ENCODE measurements at regions not wholly inside any gene's neighbourhood (a gene's known extent, or its start where the extent isn't known, plus 50 kb on each side); places are given as distances from the start of the nearest gene placed in this dataset.

- no peak for TF ChIP-seq TAF1 (IDR thresholded peaks at IDR 0.05; ENCODE audit: borderline replicate concordance, insufficient read depth, low read length)
- TF ChIP-seq POLR2AphosphoS5 (IDR thresholded peaks at IDR 0.05; ENCODE audit: low read depth, low read length): no peak
- no peak for TF ChIP-seq FOXP2 (optimal IDR thresholded peaks at IDR 0.05; ENCODE audit: borderline replicate concordance, extremely low read depth, extremely low read length, insufficient read depth)
- no peak for TF ChIP-seq SIN3A (IDR thresholded peaks at IDR 0.05; ENCODE audit: borderline replicate concordance, insufficient read depth, low read length)
- TF ChIP-seq REST (IDR thresholded peaks at IDR 0.05; ENCODE audit: insufficient read depth in 1 of 2, low read depth in 2 of 2, low read length in 2 of 2): no peak
Observed at GRCh38 chr2:15829091-15829801, 111.1 kb upstream of the MYCN start.

DNA sequence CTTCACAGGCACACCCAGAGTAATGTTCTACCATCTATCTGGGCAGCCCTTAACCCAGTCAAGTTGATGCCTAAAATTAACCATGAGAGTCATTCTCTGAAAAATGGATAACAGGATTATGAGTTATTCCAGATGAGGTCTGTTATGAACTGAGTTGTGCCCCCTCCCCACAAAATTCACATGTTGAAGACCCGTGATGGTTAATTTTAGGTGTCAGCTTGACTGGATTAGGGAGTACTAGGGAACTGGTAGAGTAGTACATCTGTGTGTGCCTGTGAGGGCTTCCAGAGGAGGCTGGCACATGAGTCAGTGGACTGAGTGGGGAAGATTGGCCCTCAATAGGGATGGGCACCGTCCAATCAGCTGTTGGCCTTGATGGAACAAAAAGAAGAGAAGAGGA lies 110.4 kb upstream of the MYCN start:
- no peak for TF ChIP-seq TAF1 (IDR thresholded peaks at IDR 0.05; ENCODE audit: borderline replicate concordance, insufficient read depth, low read length)
- TF ChIP-seq SIN3A (IDR thresholded peaks at IDR 0.05; ENCODE audit: borderline replicate concordance, insufficient read depth, low read length): no peak
- TF ChIP-seq FOXP2 (optimal IDR thresholded peaks at IDR 0.05; ENCODE audit: borderline replicate concordance, extremely low read depth, extremely low read length, insufficient read depth): no peak
- TF ChIP-seq REST (IDR thresholded peaks at IDR 0.05; ENCODE audit: insufficient read depth in 1 of 2, low read depth in 2 of 2, low read length in 2 of 2): no peak
- TF ChIP-seq POLR2AphosphoS5 (IDR thresholded peaks at IDR 0.05; ENCODE audit: low read depth, low read length): no peak

DNA sequence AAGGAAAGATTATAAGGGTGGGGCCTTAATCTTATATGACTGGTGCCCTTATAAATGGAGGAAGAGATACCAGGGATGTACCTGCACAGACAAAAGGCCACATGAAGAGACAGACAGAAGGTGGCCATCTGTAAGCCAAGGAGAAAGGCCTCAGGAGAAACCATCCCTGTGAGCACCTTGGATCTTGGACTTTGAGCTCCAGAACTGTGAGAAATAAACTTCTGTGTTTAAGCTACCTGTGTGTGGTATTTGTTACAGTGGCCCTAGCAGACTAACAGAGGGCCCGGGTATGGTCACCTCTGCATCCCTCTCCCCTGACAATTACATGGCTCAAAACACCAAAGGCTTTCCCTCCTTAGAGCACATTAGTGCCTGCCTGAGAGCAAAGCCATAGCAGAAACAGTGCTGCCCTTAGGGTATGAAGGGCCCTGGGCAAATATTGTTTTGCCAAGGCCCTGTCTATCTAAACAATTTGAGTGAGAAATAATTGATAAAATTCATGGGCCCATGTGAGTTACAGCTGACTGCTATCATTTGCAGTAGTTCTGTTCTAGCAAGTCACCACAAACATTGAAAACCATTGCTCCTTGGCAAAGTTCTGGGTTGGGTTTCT lies 109.3 kb upstream of the MYCN start:
- TF ChIP-seq POLR2AphosphoS5 (IDR thresholded peaks at IDR 0.05; ENCODE audit: low read depth, low read length) (no peak), SIN3A (IDR thresholded peaks at IDR 0.05; ENCODE audit: borderline replicate concordance, insufficient read depth, low read length) (no peak), FOXP2 (optimal IDR thresholded peaks at IDR 0.05; ENCODE audit: borderline replicate concordance, extremely low read depth, extremely low read length, insufficient read depth) (no peak), REST (IDR thresholded peaks at IDR 0.05; ENCODE audit: insufficient read depth in 1 of 2, low read depth in 2 of 2, low read length in 2 of 2) (no peak), TAF1 (IDR thresholded peaks at IDR 0.05; ENCODE audit: borderline replicate concordance, insufficient read depth, low read length) (no peak)

GRCh38 chr2:15832030-15832709 lies 108.2 kb upstream of the MYCN start:
- TF ChIP-seq REST (IDR thresholded peaks at IDR 0.05; ENCODE audit: insufficient read depth in 1 of 2, low read depth in 2 of 2, low read length in 2 of 2): no peak
- no peak for TF ChIP-seq POLR2AphosphoS5 (IDR thresholded peaks at IDR 0.05; ENCODE audit: low read depth, low read length)
